HepG2 (cell line): ENCODE measurements at regions not wholly inside any gene's neighbourhood (a gene's known extent, or its start where the extent isn't known, plus 50 kb on each side); places are given as distances from the start of the nearest gene placed in this dataset.

Experiments
- ARNTL ChIP-seq: sonication (generic); formaldehyde crosslinking; IDR thresholded peaks from 2 replicates; pipeline ENCODE4 v1.4.0; 2020; ENCODE audit warnings: mild to moderate bottlenecking, missing genetic modification reagents
- MLX ChIP-seq: IDR thresholded peaks from 2 replicates; pipeline ENCODE4 v1.6.1; 2016
- MXD1 ChIP-seq: sonication (generic); formaldehyde crosslinking; IDR thresholded peaks from 2 replicates; pipeline ENCODE4 v1.4.0; 2020; ENCODE audit warnings: mild to moderate bottlenecking, missing genetic modification reagents
- MXI1 ChIP-seq: IDR thresholded peaks from 3 replicates; pipeline ENCODE4 v1.6.1; 2012; ENCODE audit warnings: low read depth, low read length, inconsistent platforms, borderline replicate concordance
- NFYB ChIP-seq: sonication (generic); formaldehyde crosslinking; IDR thresholded peaks from 2 replicates; pipeline ENCODE4 v1.4.0; 2020; ENCODE audit warnings: missing genetic modification reagents
- ZBTB33 ChIP-seq: sonication (generic); formaldehyde crosslinking; IDR thresholded peaks from 2 replicates; pipeline ENCODE4 v1.4.0; 2020; ENCODE audit warnings: missing genetic modification reagents

GRCh38 chr4:28093071-28093470 lies 1232.4 kb downstream of the STIM2 start:
- TF ChIP-seq ZBTB33 (CRISPR knock-in tag) (no peak), MXD1 (CRISPR knock-in tag) (no peak), ARNTL (no peak), NFYB (CRISPR knock-in tag) (no peak), MLX (CRISPR knock-in tag) (no peak), MXI1 (no peak)
